ENCODE measurements at regions not wholly inside any gene's neighbourhood (a gene's known extent, or its start where the extent isn't known, plus 50 kb on each side); places are given as distances from the start of the nearest gene placed in this dataset.

- WGBS (ENCODE audit: insufficient coverage, low coverage, low lambda C conversion rate, missing lambda C conversion rate): no CpG with 5 or more reads among the region's 12 CpGs
- Histone ChIP-seq H3K36me3 (no peaks in the 10 kb centered on the region), H3K4me3 (no peak overlapping the region), H3K27ac (no peak overlapping the region), H3K27me3 (no peaks in the 10 kb centered on the region), H3K4me1 (no peaks in the 10 kb centered on the region), H3K9me3 (no peaks in the 10 kb centered on the region)
- TF ChIP-seq CTCF (IDR thresholded peaks at IDR 0.05): no peak
- TF ChIP-seq POLR2A (IDR thresholded peaks at IDR 0.05): no peak
- intact Hi-C loops (cut with DNase I): no loop called here
- peak in 1 of 3 donors; percentile 22 for DNase-seq
- no peak for ATAC-seq
Measured at GRCh38 chr2:128436479-128437203, 118.0 kb upstream of the HS6ST1 start.

- intact Hi-C loops (cut with DNase I): no loop called here
- ATAC-seq (no peak), DNase-seq (peak in 1 of 3 donors; percentile 23)
- no peak overlapping the region for H3K4me3 ChIP-seq
- WGBS (ENCODE audit: insufficient coverage, low coverage, low lambda C conversion rate, missing lambda C conversion rate): 67% methylated on average over 1 of the region's 9 CpGs
- TF ChIP-seq POLR2A (IDR thresholded peaks at IDR 0.05) (no peak), CTCF (IDR thresholded peaks at IDR 0.05) (no peak)
- H3K27ac ChIP-seq: no peak overlapping the region
- peaks cover 0 to 4% (median 2%) of the 10 kb centered on the region in 4 donors for H3K4me1 ChIP-seq
- no peaks in the 10 kb centered on the region for H3K27me3 ChIP-seq
- no peaks in the 10 kb centered on the region for H3K9me3 ChIP-seq
- no peaks in the 10 kb centered on the region for H3K36me3 ChIP-seq
Measured at GRCh38 chr2:128437204-128437565, 118.5 kb upstream of the HS6ST1 start.

GRCh38 chr2:128438091-128438490, 119.4 kb upstream of the HS6ST1 start:
- no peak overlapping the region for H3K4me3 ChIP-seq
- no peaks in the 10 kb centered on the region for H3K9me3 ChIP-seq
- ATAC-seq: no peak
- H3K4me1 ChIP-seq: peaks cover 0 to 13% (median 6%) of the 10 kb centered on the region in 4 donors
- peak in 1 of 3 donors; percentile 36 for DNase-seq
- H3K27me3 ChIP-seq: no peaks in the 10 kb centered on the region
- WGBS (ENCODE audit: insufficient coverage, low coverage, low lambda C conversion rate, missing lambda C conversion rate): 94% methylated on average over 12 of the region's 16 CpGs
- no peak overlapping the region for H3K27ac ChIP-seq
- TF ChIP-seq POLR2A (IDR thresholded peaks at IDR 0.05) (no peak), CTCF (IDR thresholded peaks at IDR 0.05) (no peak)
- intact Hi-C loops (cut with DNase I): no loop called here
- no peaks in the 10 kb centered on the region for H3K36me3 ChIP-seq

GRCh38 chr2:128438586-128438985, 119.9 kb upstream of the HS6ST1 start:
- intact Hi-C loops (cut with DNase I): no loop called here
- Histone ChIP-seq H3K27me3 (no peaks in the 10 kb centered on the region), H3K4me3 (no peak overlapping the region), H3K36me3 (no peaks in the 10 kb centered on the region), H3K4me1 (peaks cover 0 to 16% (median 7%) of the 10 kb centered on the region in 4 donors), H3K27ac (no peak overlapping the region), H3K9me3 (no peaks in the 10 kb centered on the region)
- WGBS (ENCODE audit: insufficient coverage, low coverage, low lambda C conversion rate, missing lambda C conversion rate): 20% methylated on average over 1 of the region's 14 CpGs
- ATAC-seq: no peak
- peak in 1 of 3 donors; percentile 21 for DNase-seq
- TF ChIP-seq CTCF (IDR thresholded peaks at IDR 0.05): no peak
- TF ChIP-seq POLR2A (IDR thresholded peaks at IDR 0.05): no peak

Data from right lobe of liver (tissue), 6 donors.